Stimulated activated naive B cell treated with anti-CD40 and anti-IgM and Interleukin-4, amounts not matched to agents 10 μg/mL and 1 μg/mL and 100 μg/mL, for 72 hours (primary cell): ENCODE measurements at regions not wholly inside any gene's neighbourhood (a gene's known extent, or its start where the extent isn't known, plus 50 kb on each side); places are given as distances from the start of the nearest gene placed in this dataset.
"Not testable (repeated sequence)": the region's sequence is repeated elsewhere in the genome, so short reads cannot be mapped to it uniquely, and the experiment has no call there.

Experiments
- ATAC-seq, 2 donors: fragments of 150-1000 bp; cut with Tn5 transposase; replicated peaks; 2 replicates each; pipeline ENCODE4 v1.10.0; 2021; ENCODE audit warnings: moderate library complexity in 1 of 2
- DNase-seq: peaks from one replicate; pipeline ENCODE4 v3.0.0; 2021
- H3K27ac Mint-ChIP-seq: one replicate; pipeline ENCODE4 v1.8.0; 2022; ENCODE audit warnings: mild to moderate bottlenecking, mixed read lengths
- H3K27me3 Mint-ChIP-seq, 2 donors: one replicate each; pipeline ENCODE4 v1.8.0; 2022; ENCODE audit warnings: mixed read lengths in 2 of 2
- H3K36me3 Mint-ChIP-seq, 2 donors: one replicate each; pipeline ENCODE4 v1.8.0; 2022; ENCODE audit warnings: mixed read lengths in 2 of 2, mild to moderate bottlenecking in 1 of 2
- H3K4me1 Mint-ChIP-seq, 2 donors: one replicate each; pipeline ENCODE4 v1.8.0; 2022; ENCODE audit warnings: mixed read lengths in 2 of 2, mild to moderate bottlenecking in 1 of 2
- H3K4me3 Mint-ChIP-seq, 2 donors: one replicate each; pipeline ENCODE4 v1.8.0; 2022; ENCODE audit warnings: mild to moderate bottlenecking in 2 of 2, mixed read lengths in 2 of 2, moderate library complexity in 1 of 2
- H3K9me3 Mint-ChIP-seq, 2 donors: one replicate each; pipeline ENCODE4 v1.8.0; 2022; ENCODE audit warnings: mixed read lengths in 2 of 2, mild to moderate bottlenecking in 1 of 2

DNA sequence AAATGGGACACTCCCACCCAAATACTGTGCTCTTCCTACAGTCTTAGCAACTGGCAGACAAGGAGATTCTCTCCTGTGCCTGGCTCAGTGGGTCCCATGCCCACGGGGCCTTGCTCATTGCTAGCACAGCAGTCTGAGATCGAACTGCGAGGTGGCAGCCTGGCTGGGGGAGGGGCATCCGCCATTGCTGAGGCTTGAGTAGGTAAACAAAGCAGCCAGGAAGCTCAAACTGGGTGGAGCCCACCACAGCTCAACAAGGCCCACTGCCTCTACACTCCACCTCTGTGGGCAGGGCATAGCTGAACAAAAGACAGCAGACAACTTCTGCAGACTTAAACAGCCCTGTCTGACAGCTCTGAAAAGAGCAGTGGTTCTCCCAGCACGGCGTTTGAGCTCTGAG, 174.8 kb downstream of the COL12A1 start:
- H3K4me1 Mint-ChIP-seq, H3K27ac Mint-ChIP-seq, H3K9me3 Mint-ChIP-seq, H3K4me3 Mint-ChIP-seq, DNase-seq, H3K27me3 Mint-ChIP-seq, ATAC-seq, H3K36me3 Mint-ChIP-seq: not testable (repeated sequence)

- Mint-ChIP-seq H3K4me1 (no peaks in the 10 kb centered on the region), H3K9me3 (peaks cover 0 to 2% of the 10 kb centered on the region in 2 donors)
Observed at GRCh38 chr6:75029333-75029732, 176.5 kb downstream of the COL12A1 start.

GRCh38 chr6:75025371-75025770, 180.5 kb downstream of the COL12A1 start:
- H3K36me3 Mint-ChIP-seq = no peaks in the 10 kb centered on the region
- H3K27me3 Mint-ChIP-seq = no peaks in the 10 kb centered on the region
- peaks cover 0 to 1% of the 10 kb centered on the region in 2 donors for H3K9me3 Mint-ChIP-seq
- DNase-seq (no peak), ATAC-seq (no peak)
- no peak overlapping the region for H3K4me3 Mint-ChIP-seq
- no peaks in the 10 kb centered on the region for H3K4me1 Mint-ChIP-seq
- no peak overlapping the region for H3K27ac Mint-ChIP-seq

More at GRCh38 chr6:75029333-75029732, 176.5 kb downstream of the COL12A1 start:
- Mint-ChIP-seq H3K27me3 (no peaks in the 10 kb centered on the region), H3K27ac (no peak overlapping the region), H3K4me3 (no peak overlapping the region), H3K36me3 (no peaks in the 10 kb centered on the region)
- DNase-seq (no peak), ATAC-seq (no peak)

GRCh38 chr6:75024828-75025227, 181.0 kb downstream of the COL12A1 start:
- H3K36me3 Mint-ChIP-seq = no peaks in the 10 kb centered on the region
- no peaks in the 10 kb centered on the region for H3K27me3 Mint-ChIP-seq
- no peaks in the 10 kb centered on the region for H3K4me1 Mint-ChIP-seq
- H3K9me3 Mint-ChIP-seq = peaks cover 0 to 1% of the 10 kb centered on the region in 2 donors
- no peak for DNase-seq
- H3K4me3 Mint-ChIP-seq = no peak overlapping the region
- H3K27ac Mint-ChIP-seq = no peak overlapping the region
- no peak for ATAC-seq

GRCh38 chr6:75023634-75024033, 182.2 kb downstream of the COL12A1 start:
- H3K4me3 Mint-ChIP-seq = no peak overlapping the region
- no peaks in the 10 kb centered on the region for H3K36me3 Mint-ChIP-seq
- ATAC-seq (no peak), DNase-seq (no peak)
- no peak overlapping the region for H3K27ac Mint-ChIP-seq
- H3K9me3 Mint-ChIP-seq = peaks cover 5 to 8% of the 10 kb centered on the region in 2 donors
- H3K4me1 Mint-ChIP-seq = no peaks in the 10 kb centered on the region
- no peaks in the 10 kb centered on the region for H3K27me3 Mint-ChIP-seq

GRCh38 chr6:75020971-75021370, 184.9 kb downstream of the COL12A1 start:
- ATAC-seq (no peak), DNase-seq (no peak)
- H3K9me3 Mint-ChIP-seq = peaks cover 11% of the 10 kb centered on the region in 2 donors
- no peaks in the 10 kb centered on the region for H3K27me3 Mint-ChIP-seq
- H3K4me1 Mint-ChIP-seq = no peaks in the 10 kb centered on the region
- no peaks in the 10 kb centered on the region for H3K36me3 Mint-ChIP-seq
- no peak overlapping the region for H3K4me3 Mint-ChIP-seq
- H3K27ac Mint-ChIP-seq = no peak overlapping the region

GRCh38 chr6:75020376-75020775, 185.5 kb downstream of the COL12A1 start:
- DNase-seq (no peak), ATAC-seq (no peak)
- Mint-ChIP-seq H3K36me3 (no peaks in the 10 kb centered on the region), H3K4me3 (no peak overlapping the region), H3K9me3 (peaks cover 11% of the 10 kb centered on the region in 2 donors), H3K27me3 (no peaks in the 10 kb centered on the region), H3K27ac (no peak overlapping the region), H3K4me1 (no peaks in the 10 kb centered on the region)

- DNase-seq (no peak), ATAC-seq (no peak)
- no peak overlapping the region for H3K4me3 Mint-ChIP-seq
- no peaks in the 10 kb centered on the region for H3K4me1 Mint-ChIP-seq
- H3K27ac Mint-ChIP-seq = no peak overlapping the region
- peaks cover 3 to 20% of the 10 kb centered on the region in 2 donors for H3K9me3 Mint-ChIP-seq
- H3K36me3 Mint-ChIP-seq = no peaks in the 10 kb centered on the region
- H3K27me3 Mint-ChIP-seq = no peaks in the 10 kb centered on the region
Observed at GRCh38 chr6:75012018-75012417, 193.8 kb downstream of the COL12A1 start.

- H3K27me3 Mint-ChIP-seq, ATAC-seq, H3K36me3 Mint-ChIP-seq, DNase-seq, H3K27ac Mint-ChIP-seq, H3K4me3 Mint-ChIP-seq, H3K4me1 Mint-ChIP-seq: not testable (repeated sequence)
- H3K9me3 Mint-ChIP-seq = peaks cover 11 to 19% of the 10 kb centered on the region in 2 donors
Observed at GRCh38 chr6:75003984-75004383, 201.9 kb downstream of the COL12A1 start.

DNA sequence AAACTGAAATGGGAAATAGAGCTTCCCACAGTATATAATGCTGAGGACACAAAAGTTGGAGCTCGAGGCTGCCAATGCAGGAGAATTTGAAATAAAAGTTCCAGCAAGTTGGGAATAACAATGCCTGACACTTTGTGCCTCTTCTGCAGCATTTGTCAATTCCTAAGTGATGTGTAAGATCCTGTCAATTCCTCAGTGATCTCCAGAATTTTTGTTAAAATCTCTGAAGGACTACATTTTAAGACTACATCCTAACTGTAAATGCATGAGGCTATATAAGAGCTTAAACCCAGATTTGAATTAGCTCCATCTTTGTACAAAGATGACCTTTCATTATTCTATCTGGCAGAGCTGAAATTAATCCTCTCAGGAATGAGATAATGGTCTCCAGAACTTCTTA, 208.2 kb downstream of the COL12A1 start:
- no peaks in the 10 kb centered on the region for H3K36me3 Mint-ChIP-seq
- H3K4me3 Mint-ChIP-seq = no peak overlapping the region
- H3K9me3 Mint-ChIP-seq = peaks cover 0 to 4% of the 10 kb centered on the region in 2 donors
- DNase-seq (no peak), ATAC-seq (no peak)
- H3K4me1 Mint-ChIP-seq = no peaks in the 10 kb centered on the region
- H3K27me3 Mint-ChIP-seq = no peaks in the 10 kb centered on the region
- no peak overlapping the region for H3K27ac Mint-ChIP-seq

- no peaks in the 10 kb centered on the region for H3K36me3 Mint-ChIP-seq
- no peaks in the 10 kb centered on the region for H3K4me1 Mint-ChIP-seq
- H3K4me3 Mint-ChIP-seq = no peak overlapping the region
- H3K9me3 Mint-ChIP-seq = peaks cover 0 to 2% of the 10 kb centered on the region in 2 donors
- H3K27ac Mint-ChIP-seq = no peak overlapping the region
- H3K27me3 Mint-ChIP-seq = no peaks in the 10 kb centered on the region
- DNase-seq (no peak), ATAC-seq (no peak)
Observed at GRCh38 chr6:74993136-74993535, 212.7 kb downstream of the COL12A1 start.

DNA sequence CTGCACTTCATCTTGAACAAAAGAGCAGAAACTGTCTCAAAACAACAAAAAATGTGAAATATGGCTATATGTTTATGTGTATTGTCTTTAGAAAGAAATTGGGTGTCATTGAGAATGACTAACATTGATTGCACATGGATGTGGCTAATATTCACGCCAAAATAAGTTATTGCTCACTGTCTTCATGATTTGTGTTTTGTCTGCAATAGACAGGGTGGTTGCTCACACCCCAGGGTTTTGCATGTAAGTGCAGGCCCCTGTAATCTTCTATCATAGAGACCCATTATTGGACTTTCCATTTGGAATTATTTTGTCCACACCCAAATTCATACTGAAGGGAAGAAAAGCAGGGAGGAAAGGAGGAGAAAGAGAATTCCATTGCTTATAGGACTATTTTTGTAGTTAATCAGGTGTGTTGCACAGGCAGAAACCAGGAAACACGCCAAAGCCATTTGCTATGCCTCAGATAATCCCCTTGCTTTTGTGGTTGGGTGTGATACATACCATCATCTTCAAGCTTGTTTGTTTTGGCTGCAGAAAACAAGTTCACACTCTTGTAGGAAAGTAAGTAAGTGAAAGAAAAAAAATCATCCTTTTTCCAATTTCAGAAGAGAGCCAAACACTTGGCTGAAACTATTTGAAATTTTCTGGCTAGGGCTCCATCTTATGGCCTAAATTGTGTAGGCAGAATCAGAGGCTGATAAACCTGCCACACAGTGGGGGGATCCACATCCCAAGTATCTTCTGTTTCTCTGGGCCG, 214.1 kb downstream of the COL12A1 start:
- Mint-ChIP-seq H3K9me3 (peaks cover 4% of the 10 kb centered on the region in 2 donors), H3K27me3 (no peaks in the 10 kb centered on the region), H3K36me3 (no peaks in the 10 kb centered on the region), H3K4me3 (no peak overlapping the region), H3K4me1 (no peaks in the 10 kb centered on the region), H3K27ac (no peak overlapping the region)
- ATAC-seq (no peak), DNase-seq (no peak)

DNA sequence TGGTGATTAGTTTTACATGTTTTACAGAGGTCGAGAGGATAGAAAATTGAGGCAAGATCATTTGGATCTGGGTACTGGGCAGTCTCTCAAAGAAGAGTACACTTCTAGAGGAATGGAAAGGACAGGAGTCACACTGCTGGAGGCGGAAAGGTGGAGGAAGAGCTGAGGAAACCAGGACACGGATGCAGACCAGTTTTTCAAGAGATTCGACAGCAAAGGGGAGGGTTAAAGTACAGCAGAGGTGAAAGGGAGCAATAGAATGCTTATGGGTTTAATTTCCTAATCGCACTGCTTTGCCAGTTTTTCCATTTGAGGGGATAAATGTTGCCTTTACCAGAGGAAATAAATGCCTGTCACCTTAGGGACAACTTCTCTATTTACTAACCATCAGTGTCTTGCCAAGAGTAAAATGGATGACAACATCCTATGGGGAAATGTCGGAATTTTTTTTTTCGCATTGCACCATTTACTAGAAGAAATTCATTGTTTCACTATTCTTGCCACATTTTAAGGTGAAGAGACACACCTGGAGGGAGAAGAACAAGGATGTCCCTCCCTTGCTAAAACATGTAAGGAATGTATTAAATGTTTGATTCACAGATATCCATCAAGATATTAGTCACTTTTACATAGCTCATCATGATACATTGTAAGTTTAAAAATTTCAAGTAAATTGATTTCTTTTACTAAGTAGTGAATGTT, 226.6 kb downstream of the COL12A1 start:
- H3K36me3 Mint-ChIP-seq = no peaks in the 10 kb centered on the region
- H3K4me3 Mint-ChIP-seq = no peak overlapping the region
- no peaks in the 10 kb centered on the region for H3K4me1 Mint-ChIP-seq
- ATAC-seq (no peak), DNase-seq (no peak)
- H3K27me3 Mint-ChIP-seq = no peaks in the 10 kb centered on the region
- H3K9me3 Mint-ChIP-seq = peaks cover 4 to 5% of the 10 kb centered on the region in 2 donors
- H3K27ac Mint-ChIP-seq = no peak overlapping the region

- Mint-ChIP-seq H3K9me3 (peaks cover 5 to 7% of the 10 kb centered on the region in 2 donors), H3K4me3 (no peak overlapping the region), H3K4me1 (no peaks in the 10 kb centered on the region), H3K27ac (no peak overlapping the region), H3K36me3 (no peaks in the 10 kb centered on the region), H3K27me3 (no peaks in the 10 kb centered on the region)
- DNase-seq = no peak
- ATAC-seq = no peak
Observed at GRCh38 chr6:74976701-74977100, 229.2 kb downstream of the COL12A1 start.

GRCh38 chr6:74976026-74976425, 229.8 kb downstream of the COL12A1 start:
- DNase-seq (no peak), ATAC-seq (no peak)
- no peaks in the 10 kb centered on the region for H3K36me3 Mint-ChIP-seq
- no peaks in the 10 kb centered on the region for H3K27me3 Mint-ChIP-seq
- H3K9me3 Mint-ChIP-seq = peaks cover 5 to 7% of the 10 kb centered on the region in 2 donors
- H3K4me3 Mint-ChIP-seq = no peak overlapping the region
- H3K27ac Mint-ChIP-seq = no peak overlapping the region
- H3K4me1 Mint-ChIP-seq = no peaks in the 10 kb centered on the region
